GM19025 (cell line): ENCODE measurements at regions not wholly inside any gene's neighbourhood (a gene's known extent, or its start where the extent isn't known, plus 50 kb on each side); places are given as distances from the start of the nearest gene placed in this dataset.
"Not testable (repeated sequence)": the region's sequence is repeated elsewhere in the genome, so short reads cannot be mapped to it uniquely, and the experiment has no call there.

ENCODE experiments used
- ATAC-seq: cut with Tn5 transposase; IDR thresholded peaks from one replicate; pipeline ENCODE4 v1.9.1; 2021; ENCODE audit warnings: mild to moderate bottlenecking, low read depth, moderate library complexity; ENCODE audit not compliant: unreplicated experiment

DNA sequence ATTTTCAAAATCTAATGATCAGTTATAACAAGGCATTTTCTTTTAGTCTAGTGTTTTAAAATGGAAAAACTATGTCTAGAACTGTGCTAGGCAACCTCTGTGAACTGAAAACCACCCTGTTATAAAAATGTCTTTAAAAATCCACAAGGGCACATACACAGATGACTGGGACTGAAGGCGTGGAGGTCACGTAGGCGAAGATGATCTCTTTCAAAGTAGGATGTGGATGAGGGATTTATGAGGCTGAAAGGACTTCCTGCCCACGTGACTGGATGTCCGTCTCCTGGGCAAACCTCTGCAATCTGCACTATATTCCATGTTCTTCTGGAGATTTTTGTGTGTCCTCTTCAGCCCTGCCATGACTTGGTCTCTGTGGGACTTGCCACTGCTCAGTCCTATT lies 84.2 kb upstream of the ZNF536 start:
- ATAC-seq, result no peak

- ATAC-seq, result no peak
Observed at GRCh38 chr19:30288911-30289310, 83.3 kb upstream of the ZNF536 start.

GRCh38 chr19:30289336-30289735 lies 82.8 kb upstream of the ZNF536 start:
- no peak for ATAC-seq

DNA sequence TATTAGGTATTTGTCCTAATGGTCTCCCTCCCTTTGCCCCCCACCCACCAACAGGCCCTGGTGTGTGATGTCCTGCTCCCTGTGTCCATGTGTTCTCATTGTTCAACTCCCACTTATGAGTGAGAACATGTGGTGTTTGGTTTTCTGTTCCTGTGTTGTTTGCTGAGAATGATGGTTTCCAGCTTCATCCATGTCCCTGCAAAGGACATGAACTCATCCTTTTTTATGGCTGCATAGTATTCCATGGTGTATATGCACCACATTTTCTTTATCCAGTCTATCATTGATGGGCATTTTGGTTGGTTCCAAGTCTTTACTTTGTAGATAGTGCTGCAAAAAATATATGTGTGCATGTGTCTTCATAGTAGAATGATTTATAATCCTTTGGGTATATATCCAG lies 81.4 kb upstream of the ZNF536 start:
- ATAC-seq, result not testable (repeated sequence)

DNA sequence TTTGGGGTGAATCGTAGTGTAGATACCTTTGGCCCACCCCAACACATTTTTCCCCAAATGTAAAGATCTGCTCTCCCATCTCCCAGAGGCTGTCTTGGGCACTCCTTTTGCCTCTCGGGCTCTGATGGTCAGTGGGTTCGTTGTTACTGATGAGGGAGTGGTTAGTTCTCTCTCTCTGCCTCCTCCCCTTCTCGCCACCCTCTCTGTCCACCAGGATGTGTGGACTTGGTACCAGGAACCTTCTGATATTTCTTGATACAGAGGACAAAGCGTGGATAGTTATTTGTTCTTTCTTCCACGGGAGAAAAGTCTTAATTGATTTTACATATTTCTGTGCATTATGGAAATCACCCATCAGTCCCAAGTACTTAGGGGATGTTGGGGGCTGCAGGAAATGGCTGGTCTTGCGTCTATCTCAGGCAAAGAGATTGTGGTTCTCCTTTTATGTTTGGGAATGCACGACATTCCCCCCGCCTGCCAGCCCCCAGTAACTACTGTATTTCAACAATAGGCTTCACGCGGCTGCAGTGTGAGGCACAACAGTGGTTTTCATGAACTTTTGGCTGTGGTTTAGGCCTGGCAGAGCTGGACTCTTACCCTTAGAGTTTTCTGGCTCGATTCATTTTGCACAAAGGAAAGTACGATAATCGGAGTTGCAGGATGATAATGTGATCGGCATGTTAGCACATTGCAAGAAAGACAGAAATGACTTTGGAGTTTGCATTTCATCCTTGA lies 79.0 kb upstream of the ZNF536 start:
- no peak for ATAC-seq

DNA sequence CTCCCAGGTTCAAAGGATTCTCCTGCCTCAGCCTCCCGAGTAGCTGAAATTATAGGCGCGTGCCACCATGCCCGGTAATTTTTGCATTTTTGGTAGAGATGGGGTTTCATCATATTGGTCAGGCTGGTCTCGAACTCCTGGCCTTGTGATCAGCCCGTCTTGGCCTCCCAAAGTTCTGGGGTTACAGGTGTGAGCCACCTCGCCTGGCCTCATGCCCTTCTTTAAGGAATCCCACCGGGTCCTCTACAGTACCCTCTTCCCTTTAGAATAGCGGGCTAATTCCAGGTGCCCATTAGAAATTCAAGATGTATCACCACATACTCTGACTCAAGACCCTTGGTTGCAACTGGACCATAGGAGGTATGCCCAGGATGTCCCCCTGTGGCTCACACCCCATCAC lies 74.2 kb upstream of the ZNF536 start:
- no peak for ATAC-seq

- no peak for ATAC-seq
Observed at GRCh38 chr19:30303131-30303654, 69.0 kb upstream of the ZNF536 start.

- ATAC-seq, result no peak
Observed at GRCh38 chr19:30304540-30304939, 67.6 kb upstream of the ZNF536 start.

GRCh38 chr19:30305346-30306060 lies 66.7 kb upstream of the ZNF536 start:
- no peak for ATAC-seq

DNA sequence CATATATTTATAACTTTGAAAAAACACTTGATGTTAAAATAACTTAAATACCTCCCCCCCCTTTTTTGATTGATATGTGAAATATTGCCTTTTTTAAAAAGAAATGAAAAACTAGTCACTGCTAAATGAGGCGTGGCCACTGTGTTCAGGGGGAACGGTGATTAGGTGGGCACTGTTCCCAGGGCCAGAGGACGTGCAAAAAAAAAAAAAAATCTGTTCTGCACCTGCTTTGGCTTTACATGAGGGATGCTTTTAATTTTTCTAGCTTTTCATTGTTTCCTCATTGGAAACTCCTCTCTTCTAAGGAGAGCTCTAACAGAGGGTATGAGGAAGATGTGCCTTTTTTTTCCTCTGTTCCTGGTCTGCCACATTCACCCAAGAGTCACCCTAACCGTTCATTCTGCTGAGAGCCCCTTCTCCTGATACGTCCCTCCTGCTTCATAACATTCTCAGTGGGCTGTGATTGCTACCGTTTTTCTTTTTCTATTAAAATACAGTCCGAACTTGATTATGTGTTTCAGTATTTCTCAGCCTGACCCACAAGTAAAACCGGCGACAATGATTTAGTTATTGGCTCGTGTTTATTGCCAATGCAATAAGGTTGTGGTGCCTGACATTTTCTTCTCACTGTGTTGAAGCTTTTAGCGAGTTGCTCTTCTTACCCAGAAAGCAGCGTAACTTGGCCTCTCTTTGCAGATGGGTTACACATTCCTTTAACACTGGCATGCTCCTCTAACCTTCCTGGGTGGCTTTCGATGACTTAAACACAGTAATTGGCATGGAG lies 64.8 kb upstream of the ZNF536 start:
- no peak for ATAC-seq

DNA sequence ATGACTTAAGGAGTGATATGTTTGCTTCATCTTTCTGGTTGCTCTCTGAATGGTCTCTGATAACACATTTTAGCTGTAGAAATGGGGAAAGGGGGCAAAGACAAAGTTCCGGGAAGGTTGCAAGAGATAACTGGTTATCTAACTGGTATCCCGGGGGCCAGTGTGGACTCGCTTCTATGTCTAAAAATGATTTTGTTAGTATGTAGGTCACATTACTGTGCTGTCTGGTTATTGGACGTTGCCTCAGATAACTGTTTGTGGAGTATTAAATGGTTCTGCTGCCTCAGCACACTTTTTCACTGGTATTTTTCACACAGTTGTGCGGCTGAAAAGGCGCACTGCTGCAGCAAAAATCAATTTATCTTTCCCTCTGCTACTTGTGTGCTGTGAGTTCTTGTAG lies 63.0 kb upstream of the ZNF536 start:
- ATAC-seq, result no peak

- no peak for ATAC-seq
Observed at GRCh38 chr19:30309905-30310601, 62.1 kb upstream of the ZNF536 start.

DNA sequence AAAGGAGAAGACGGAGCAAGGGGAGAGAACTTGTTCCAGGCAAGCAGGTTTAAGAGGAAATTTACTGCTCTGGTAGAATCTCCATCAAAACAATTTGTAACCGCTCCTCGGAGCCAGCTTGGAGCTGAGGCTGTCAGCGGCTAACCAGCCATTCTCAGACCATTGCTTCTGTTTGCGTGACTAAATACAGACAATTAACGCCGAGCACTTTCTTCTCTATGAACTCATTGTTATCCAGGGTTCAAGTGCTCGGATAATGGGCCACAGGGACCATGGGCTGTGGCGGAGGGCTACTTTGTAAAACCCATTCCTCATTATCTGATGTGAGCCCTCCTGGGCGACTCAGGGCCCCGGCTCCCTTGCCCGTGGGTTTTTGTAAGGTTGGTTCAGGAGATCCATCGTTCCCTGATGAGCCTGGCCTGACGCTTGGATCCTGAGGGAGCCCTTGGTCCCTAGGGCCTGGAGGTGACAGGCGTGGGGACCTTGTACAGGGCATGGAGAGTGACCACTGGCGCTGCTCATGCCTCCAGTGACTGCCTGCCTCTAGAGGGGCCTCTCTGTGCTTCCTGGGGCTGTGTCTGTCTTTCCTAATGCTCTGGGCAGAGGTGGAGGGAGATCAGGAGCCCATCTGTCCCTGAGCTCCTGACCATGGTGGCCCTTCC lies 61.5 kb upstream of the ZNF536 start:
- ATAC-seq, result no peak

DNA sequence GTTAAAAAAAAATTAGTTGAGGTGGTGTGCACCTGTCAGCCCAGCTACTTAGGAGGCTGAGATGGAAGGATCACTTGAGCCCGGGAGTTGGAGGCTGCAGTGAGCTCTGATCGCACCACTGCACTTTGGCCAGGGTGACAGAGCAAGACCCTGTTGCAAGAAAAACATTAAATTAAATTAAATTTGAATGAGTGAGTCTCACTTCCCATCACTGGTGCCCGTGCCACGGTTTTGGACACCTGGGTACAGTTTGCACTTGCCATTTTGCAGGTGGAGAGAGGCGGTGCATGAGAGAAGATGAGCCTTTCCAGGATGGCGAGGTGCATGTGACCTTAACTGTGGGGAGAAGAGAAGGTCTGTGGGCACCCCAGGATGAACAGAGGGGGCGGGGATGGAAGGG lies 60.3 kb upstream of the ZNF536 start:
- ATAC-seq, result no peak

DNA sequence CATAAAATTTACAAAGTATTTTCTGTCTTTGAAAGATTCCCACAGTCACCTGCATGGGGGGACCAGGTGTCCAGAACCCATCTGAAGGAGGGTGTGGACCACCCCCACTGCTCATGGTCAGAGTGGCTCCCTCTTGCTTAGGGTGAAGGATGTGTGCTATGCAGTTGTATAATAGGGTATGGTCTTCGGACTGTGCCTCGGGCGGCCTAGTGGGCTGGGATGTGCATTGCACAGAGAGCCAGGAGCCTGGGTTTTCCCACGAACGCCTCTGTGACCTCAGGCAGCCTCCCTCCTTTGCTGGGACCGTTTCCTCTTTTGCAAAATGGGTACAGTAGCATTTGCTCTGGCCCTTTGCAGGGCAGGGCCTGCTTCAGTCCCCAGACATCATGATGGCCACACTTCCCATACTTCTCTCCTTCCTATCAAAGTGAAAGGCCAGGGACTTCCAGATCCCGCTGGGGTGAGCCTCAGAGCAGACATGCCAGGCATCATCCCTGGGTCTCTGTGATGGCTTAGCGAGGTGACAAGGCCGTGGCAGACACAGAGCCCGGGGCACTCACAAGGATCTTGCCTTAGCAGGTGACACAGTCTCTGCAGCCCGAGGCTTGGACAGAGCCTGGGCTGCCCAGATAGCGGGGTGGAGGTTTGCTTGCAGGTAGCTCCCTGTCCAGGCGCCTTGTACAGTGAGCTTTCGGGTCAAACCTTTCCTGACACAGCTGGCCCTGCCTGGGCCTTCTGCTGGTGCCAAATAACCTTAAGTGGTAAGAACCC lies 59.4 kb upstream of the ZNF536 start:
- ATAC-seq, result no peak

GRCh38 chr19:30313353-30313750 lies 58.8 kb upstream of the ZNF536 start:
- ATAC-seq, result no peak

- no peak for ATAC-seq
Observed at GRCh38 chr19:30314056-30314804, 58.0 kb upstream of the ZNF536 start.

- no peak for ATAC-seq
Observed at GRCh38 chr19:30314805-30315155, 57.4 kb upstream of the ZNF536 start.

- no peak for ATAC-seq
Observed at GRCh38 chr19:30315159-30315558, 57.0 kb upstream of the ZNF536 start.
